D721Med (cell line): ENCODE measurements at regions not wholly inside any gene's neighbourhood (a gene's known extent, or its start where the extent isn't known, plus 50 kb on each side); places are given as distances from the start of the nearest gene placed in this dataset.

Experiments used
- DNase-seq: peaks from one replicate; pipeline ENCODE4 v3.0.0; 2011; ENCODE audit warnings: low spot score; ENCODE audit not compliant: insufficient read length
- FAIRE-seq: peaks from 2 replicates; lab custom pipeline; 2011; peaks lifted over from hg19 to GRCh38; lab: Jason Lieb, UNC
- TF ChIP-seq, protein P1 (sequence below): IDR thresholded peaks from 2 replicates; pipeline ENCODE4 v1.5.1; 2012; ENCODE audit warnings: mild to moderate bottlenecking, control low read depth; ENCODE audit not compliant: insufficient read depth; ENCODE audit errors: missing control alignments

DNA sequence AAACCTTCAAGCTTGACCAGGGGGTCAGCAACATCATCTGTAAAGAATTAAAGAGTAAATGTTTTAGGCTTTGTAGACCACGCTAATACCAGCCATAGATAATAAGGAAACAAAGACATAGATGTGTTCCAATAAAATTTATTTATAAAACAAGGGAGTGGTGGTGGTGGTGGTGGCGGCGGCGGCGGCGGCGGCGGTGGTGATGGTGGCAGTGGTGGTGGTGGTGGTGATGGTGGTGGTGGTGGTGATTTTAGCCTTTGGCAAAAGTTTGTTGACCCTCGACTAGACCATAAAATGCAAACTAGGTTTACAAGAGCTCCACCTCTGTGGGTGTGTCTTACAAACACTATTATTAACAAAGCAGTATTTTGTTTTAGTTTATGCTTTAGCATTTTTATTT lies 222.3 kb upstream of the SPOCK3 start:
- DNase-seq, result no peak
- TF ChIP-seq, protein P1, sequence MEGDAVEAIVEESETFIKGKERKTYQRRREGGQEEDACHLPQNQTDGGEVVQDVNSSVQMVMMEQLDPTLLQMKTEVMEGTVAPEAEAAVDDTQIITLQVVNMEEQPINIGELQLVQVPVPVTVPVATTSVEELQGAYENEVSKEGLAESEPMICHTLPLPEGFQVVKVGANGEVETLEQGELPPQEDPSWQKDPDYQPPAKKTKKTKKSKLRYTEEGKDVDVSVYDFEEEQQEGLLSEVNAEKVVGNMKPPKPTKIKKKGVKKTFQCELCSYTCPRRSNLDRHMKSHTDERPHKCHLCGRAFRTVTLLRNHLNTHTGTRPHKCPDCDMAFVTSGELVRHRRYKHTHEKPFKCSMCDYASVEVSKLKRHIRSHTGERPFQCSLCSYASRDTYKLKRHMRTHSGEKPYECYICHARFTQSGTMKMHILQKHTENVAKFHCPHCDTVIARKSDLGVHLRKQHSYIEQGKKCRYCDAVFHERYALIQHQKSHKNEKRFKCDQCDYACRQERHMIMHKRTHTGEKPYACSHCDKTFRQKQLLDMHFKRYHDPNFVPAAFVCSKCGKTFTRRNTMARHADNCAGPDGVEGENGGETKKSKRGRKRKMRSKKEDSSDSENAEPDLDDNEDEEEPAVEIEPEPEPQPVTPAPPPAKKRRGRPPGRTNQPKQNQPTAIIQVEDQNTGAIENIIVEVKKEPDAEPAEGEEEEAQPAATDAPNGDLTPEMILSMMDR, result no peak
- FAIRE-seq, result no peak

DNA sequence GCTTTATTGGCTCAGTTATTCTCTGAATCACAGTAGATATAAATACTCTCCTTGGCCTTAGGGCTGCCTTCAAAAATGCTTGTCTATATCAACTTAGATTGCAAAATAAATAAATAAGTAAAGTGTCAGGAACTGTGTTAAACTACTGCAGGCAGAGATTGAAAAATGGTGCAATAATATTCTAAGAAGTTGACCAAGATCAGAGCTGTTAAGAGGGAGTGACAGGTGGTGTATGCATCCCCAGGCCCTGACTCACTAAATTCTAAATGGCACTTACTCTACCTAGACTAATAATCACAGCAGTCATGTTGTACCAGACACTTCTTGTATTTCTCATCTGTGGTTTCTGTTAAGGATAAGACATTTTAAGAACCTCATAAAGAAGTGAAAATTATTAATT lies 235.1 kb upstream of the SPOCK3 start:
- TF ChIP-seq, protein P1, result no peak
- FAIRE-seq, result no peak
- no peak for DNase-seq

DNA sequence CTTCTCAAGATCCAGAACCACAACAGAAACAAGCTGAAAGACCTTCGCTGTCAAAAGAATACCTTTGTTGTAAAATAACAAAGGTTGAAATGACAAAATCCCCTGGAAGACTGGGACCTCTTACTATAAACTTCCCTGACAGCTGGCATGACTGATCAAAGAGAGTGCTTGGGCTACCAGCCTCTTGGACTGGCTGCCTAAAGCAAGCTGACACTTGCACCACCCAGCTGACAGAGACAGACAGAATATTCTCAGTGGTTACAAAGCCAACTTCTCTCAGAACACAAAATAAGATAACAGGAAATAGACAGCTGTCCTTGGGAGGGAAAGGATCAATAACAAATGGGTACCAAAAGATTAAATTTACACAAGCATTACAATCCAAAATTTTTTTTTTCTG lies 241.7 kb upstream of the SPOCK3 start:
- TF ChIP-seq, protein P1, result no peak
- no peak for DNase-seq
- no peak for FAIRE-seq

DNA sequence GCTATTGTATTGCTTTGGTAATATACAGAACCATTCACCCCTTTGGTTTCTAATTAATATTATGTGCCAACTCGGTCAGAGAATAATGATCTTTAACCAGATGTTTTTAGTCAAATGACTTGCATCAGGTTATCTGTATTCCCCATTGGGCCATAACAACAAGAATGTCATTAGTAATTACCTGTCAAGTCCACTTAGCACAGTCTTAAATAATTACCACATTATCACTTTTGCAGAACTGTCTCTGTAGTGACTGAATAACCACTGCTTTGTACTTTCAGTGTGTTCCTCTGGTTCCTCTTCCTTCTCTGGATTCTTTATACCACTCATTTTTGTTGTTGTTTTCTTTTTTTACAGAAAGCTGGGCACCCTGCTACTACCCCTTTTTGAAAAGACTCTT lies 257.7 kb upstream of the SPOCK3 start:
- DNase-seq (no peak), FAIRE-seq (no peak)
- TF ChIP-seq, protein P1, result no peak

DNA sequence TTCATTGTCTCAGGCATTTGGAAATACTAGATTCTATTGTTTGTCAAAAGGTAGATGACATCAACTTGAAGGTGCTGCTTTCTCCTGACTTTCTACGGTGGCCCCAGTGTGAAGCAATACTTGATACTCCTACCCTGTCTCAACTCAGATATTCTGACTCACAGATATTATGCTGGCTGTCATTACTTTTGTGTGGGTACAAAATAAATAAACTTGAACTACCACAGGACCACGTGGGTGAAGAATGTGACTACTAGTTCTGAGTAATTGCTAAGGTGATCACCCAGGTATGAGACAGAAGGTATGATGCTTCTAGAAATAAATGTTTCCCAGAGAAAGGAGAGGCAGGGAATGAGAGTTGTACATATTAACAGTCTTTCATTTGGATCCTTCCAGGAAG lies 275.3 kb upstream of the SPOCK3 start:
- TF ChIP-seq, protein P1, result no peak
- DNase-seq (no peak), FAIRE-seq (no peak)

DNA sequence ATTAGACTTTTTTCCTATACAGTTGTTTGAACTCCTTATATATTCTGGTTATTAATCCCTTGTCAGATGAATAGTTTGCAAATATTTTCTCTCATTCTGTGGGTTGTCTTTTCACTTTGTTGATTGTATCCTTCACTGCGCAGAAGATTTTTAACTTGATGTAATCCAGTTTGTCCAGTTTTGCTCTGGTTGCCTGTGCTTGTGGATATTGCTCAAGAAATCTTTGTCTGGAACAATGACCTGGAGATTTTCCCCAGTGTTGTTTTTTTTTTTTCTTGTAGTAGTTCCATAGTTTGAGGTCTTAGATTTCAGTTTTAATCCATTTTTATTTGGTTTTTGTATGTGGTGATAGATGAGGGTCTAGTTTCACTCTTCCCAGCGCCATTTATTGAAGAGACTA lies 289.8 kb upstream of the SPOCK3 start:
- FAIRE-seq (no peak), DNase-seq (no peak)
- TF ChIP-seq, protein P1, result no peak

DNA sequence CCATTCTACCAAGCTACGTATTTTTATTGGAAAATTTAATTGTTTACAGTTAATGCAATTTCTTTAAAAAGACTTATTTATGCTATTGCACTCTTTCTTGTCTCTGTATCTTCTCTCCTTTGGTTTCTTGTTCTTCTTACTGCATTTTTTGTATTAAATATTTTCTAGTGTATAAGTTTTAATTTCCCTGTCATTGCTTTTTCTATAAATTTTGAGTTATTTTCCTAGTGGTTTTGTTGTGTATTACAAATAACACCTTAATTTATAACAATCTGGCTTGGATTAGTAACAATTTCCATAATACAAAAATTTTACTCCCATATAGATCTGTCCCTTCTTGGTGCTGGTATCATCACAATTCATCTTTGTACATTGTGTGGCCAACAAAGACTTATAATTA lies 303.5 kb upstream of the SPOCK3 start:
- no peak for FAIRE-seq
- DNase-seq, result no peak
- TF ChIP-seq, protein P1, result no peak
